Sigmoid colon (tissue), 6 donors: ENCODE measurements at regions not wholly inside any gene's neighbourhood (a gene's known extent, or its start where the extent isn't known, plus 50 kb on each side); places are given as distances from the start of the nearest gene placed in this dataset.

Experiments used
- DNase-seq: peaks from one replicate; pipeline ENCODE4 v3.0.0-alpha.2; 2019
- H3K27ac ChIP-seq, 4 donors: fragments of 200-600 bp; sonication (generic); one replicate each; pipeline ENCODE4 v1.5.1; 2016 to 2019; ENCODE audit warnings: mild to moderate bottlenecking in 1 of 4
- H3K27me3 ChIP-seq, 3 donors: fragments of 200-600 bp; sonication (generic); one replicate each; pipeline ENCODE4 v1.5.1; 2019; ENCODE audit warnings: mild to moderate bottlenecking in 1 of 3
- H3K36me3 ChIP-seq, 4 donors: fragments of 200-600 bp; sonication (generic); one replicate each; pipeline ENCODE4 v1.5.1; 2016 to 2019
- H3K4me1 ChIP-seq, 4 donors: fragments of 200-600 bp; sonication (generic); one replicate each; pipeline ENCODE4 v1.5.1; 2017 to 2019
- H3K4me3 ChIP-seq, 4 donors: fragments of 200-600 bp; sonication (generic); one replicate each; pipeline ENCODE4 v1.5.1; 2017 to 2019; ENCODE audit warnings: mild to moderate bottlenecking in 2 of 4, moderate library complexity in 1 of 4
- H3K9me3 ChIP-seq, 4 donors: fragments of 200-600 bp in 3 of 4; sonication (generic) in 3 of 4; one replicate each; pipeline versions ENCODE4 v1.5.1 to v1.6.1; 2013 to 2019
- CTCF ChIP-seq, 4 experiments: fragments of 450-650 bp in 3 of 4; fragments of 200-600 bp in 1 of 4; IDR thresholded peaks; one replicate each; pipeline ENCODE4 v1.5.1; 2016 to 2019; ENCODE audit warnings: antibody characterized with exemption in 4 of 4, mild to moderate bottlenecking in 3 of 4, moderate library complexity in 2 of 4
- EP300 ChIP-seq, 4 donors: sonication (generic); formaldehyde crosslinking; IDR thresholded peaks; one replicate each; pipeline ENCODE4 v1.6.1; 2017; ENCODE audit warnings: antibody characterized with exemption in 4 of 4
- POLR2A ChIP-seq, 2 donors: fragments of 450-650 bp; IDR thresholded peaks; one replicate each; pipeline ENCODE4 v1.6.1; 2016; ENCODE audit warnings: antibody characterized with exemption in 2 of 2, mild to moderate bottlenecking in 2 of 2, moderate library complexity in 2 of 2
- POLR2AphosphoS5 ChIP-seq, 4 donors: sonication (generic); formaldehyde crosslinking; IDR thresholded peaks; one replicate each; pipeline ENCODE4 v1.6.1; 2017; ENCODE audit warnings: antibody characterized with exemption in 4 of 4
- WGBS, 2 donors: extraction: QIAGEN DNeasy Blood & Tissue Kit; methylation state at CpG; one replicate each; pipeline ENCODE4 v1.1.7; 2013; 5-methylcytosine and 5-hydroxymethylcytosine counted together
- intact Hi-C: fragments of 100-400 bp; cut with DNase I; formaldehyde crosslinking; loops from one replicate; pipeline ENCODE4 v1.15.1; 2023
- donor health status: healthy with polysubstance abuse.
- donor health status: healthy.

GRCh38 chr9:117496307-117496706 lies 81.5 kb upstream of the ASTN2 start:
- Histone ChIP-seq H3K36me3 (no peaks in the 10 kb centered on the region), H3K9me3 (no peaks in the 10 kb centered on the region), H3K4me3 (no peak overlapping the region), H3K4me1 (no peaks in the 10 kb centered on the region), H3K27ac (no peak overlapping the region), H3K27me3 (no peaks in the 10 kb centered on the region)
- intact Hi-C loops: no loop called here
- WGBS, 2 donors: 83 to 92% methylated on average over 2 of the region's 2 CpGs
- no peak for TF ChIP-seq CTCF (IDR thresholded peaks at IDR 0.05)
- TF ChIP-seq POLR2A (IDR thresholded peaks at IDR 0.05): no peak
- TF ChIP-seq POLR2AphosphoS5 (IDR thresholded peaks at IDR 0.05): no peak
- TF ChIP-seq EP300 (IDR thresholded peaks at IDR 0.05): no peak
- DNase-seq: no peak

- intact Hi-C loops: no loop called here
- 10 to 41% methylated on average over 3 of the region's 3 CpGs for WGBS, 2 donors
These were observed 79.7 kb upstream of the ASTN2 start for GRCh38 chr9:117494401-117495090.

GRCh38 chr9:117492476-117492875 lies 77.6 kb upstream of the ASTN2 start:
- no peak for DNase-seq
- WGBS, 2 donors: 73 to 90% methylated on average over 3 of the region's 3 CpGs
- intact Hi-C loops: no loop called here
- no peak overlapping the region for H3K27ac ChIP-seq
- H3K9me3 ChIP-seq: no peaks in the 10 kb centered on the region
- H3K4me1 ChIP-seq: peaks cover 0 to 4% (median 1%) of the 10 kb centered on the region in 4 donors
- H3K27me3 ChIP-seq: no peaks in the 10 kb centered on the region
- H3K36me3 ChIP-seq: no peaks in the 10 kb centered on the region
- TF ChIP-seq EP300 (IDR thresholded peaks at IDR 0.05) (no peak), CTCF (IDR thresholded peaks at IDR 0.05) (no peak), POLR2A (IDR thresholded peaks at IDR 0.05) (no peak), POLR2AphosphoS5 (IDR thresholded peaks at IDR 0.05) (no peak)
- H3K4me3 ChIP-seq: no peak overlapping the region

More at GRCh38 chr9:117494401-117495090, 79.7 kb upstream of the ASTN2 start:
- Histone ChIP-seq H3K27me3 (no peaks in the 10 kb centered on the region), H3K9me3 (no peaks in the 10 kb centered on the region), H3K27ac (no peak overlapping the region), H3K4me3 (peak overlapping the region in 2 of 4 donors; percentile 11 to 13), H3K36me3 (no peaks in the 10 kb centered on the region), H3K4me1 (no peaks in the 10 kb centered on the region)
- TF ChIP-seq EP300 (IDR thresholded peaks at IDR 0.05): no peak
- TF ChIP-seq POLR2A (IDR thresholded peaks at IDR 0.05): no peak
- no peak for TF ChIP-seq POLR2AphosphoS5 (IDR thresholded peaks at IDR 0.05)
- TF ChIP-seq CTCF (IDR thresholded peaks at IDR 0.05): no peak
- DNase-seq: no peak

- Histone ChIP-seq H3K9me3 (no peaks in the 10 kb centered on the region), H3K27me3 (no peaks in the 10 kb centered on the region), H3K4me3 (no peak overlapping the region), H3K36me3 (no peaks in the 10 kb centered on the region), H3K27ac (no peak overlapping the region), H3K4me1 (peaks cover 0 to 6% (median 2%) of the 10 kb centered on the region in 4 donors)
- WGBS, 2 donors: 14 to 49% methylated on average over 4 of the region's 4 CpGs
- TF ChIP-seq POLR2AphosphoS5 (IDR thresholded peaks at IDR 0.05) (no peak), POLR2A (IDR thresholded peaks at IDR 0.05) (no peak), EP300 (IDR thresholded peaks at IDR 0.05) (no peak), CTCF (IDR thresholded peaks at IDR 0.05) (no peak)
- intact Hi-C loops: no loop called here
- no peak for DNase-seq
These were observed 76.6 kb upstream of the ASTN2 start for GRCh38 chr9:117491491-117491890.

GRCh38 chr9:117490199-117490598 lies 75.3 kb upstream of the ASTN2 start:
- intact Hi-C loops: no loop called here
- no peaks in the 10 kb centered on the region for H3K9me3 ChIP-seq

More at GRCh38 chr9:117490199-117490598, 75.3 kb upstream of the ASTN2 start:
- no peak overlapping the region for H3K4me3 ChIP-seq
- H3K4me1 ChIP-seq: peaks cover 0 to 6% (median 2%) of the 10 kb centered on the region in 4 donors
- no peaks in the 10 kb centered on the region for H3K27me3 ChIP-seq
- no peak for TF ChIP-seq EP300 (IDR thresholded peaks at IDR 0.05)
- no peak for TF ChIP-seq POLR2A (IDR thresholded peaks at IDR 0.05)
- no peak for TF ChIP-seq POLR2AphosphoS5 (IDR thresholded peaks at IDR 0.05)
- no peak for TF ChIP-seq CTCF (IDR thresholded peaks at IDR 0.05)
- H3K27ac ChIP-seq: no peak overlapping the region
- H3K36me3 ChIP-seq: no peaks in the 10 kb centered on the region
- DNase-seq: no peak
